OCI-LY3 (cell line): ENCODE measurements at regions not wholly inside any gene's neighbourhood (a gene's known extent, or its start where the extent isn't known, plus 50 kb on each side); places are given as distances from the start of the nearest gene placed in this dataset.

Source experiments
- H2AFZ ChIP-seq: fragments of 200-600, 300-600 bp; shearing (Covaris generic); 2 replicates; pipeline ENCODE4 v1.6.0; 2014; ENCODE audit warnings: antibody characterized with exemption, low read depth, low read length
- H3K27ac ChIP-seq: fragments of 200-600, 300-600 bp; sonication (generic); 2 replicates; pipeline ENCODE4 v1.5.1; 2014; ENCODE audit warnings: mild to moderate bottlenecking, low read length, moderate library complexity, mixed read lengths
- H3K27me3 ChIP-seq: fragments of 200-600, 300-600 bp; sonication (generic); 2 replicates; pipeline ENCODE4 v1.6.1; 2014; ENCODE audit warnings: low read depth, low read length, mixed read lengths
- H3K36me3 ChIP-seq: fragments of 200-600, 300-600 bp; sonication (generic); replicated peaks from 2 replicates; pipeline ENCODE3; 2014; ENCODE audit warnings: low read depth, low read length, mixed read lengths
- H3K4me1 ChIP-seq: fragments of 300-600, 200-600 bp; sonication (generic); 2 replicates; pipeline ENCODE4 v1.6.1; 2014; ENCODE audit warnings: low read length, mixed read lengths
- H3K4me2 ChIP-seq: fragments of 200-600, 300-600 bp; sonication (generic); 2 replicates; pipeline ENCODE4 v1.6.1; 2014; ENCODE audit warnings: low read length, mixed read lengths
- H3K4me3 ChIP-seq: fragments of 300-600, 200-600 bp; sonication (generic); 2 replicates; pipeline ENCODE4 v1.5.1; 2014; ENCODE audit warnings: antibody characterized with exemption, mild to moderate bottlenecking, low read length, moderate library complexity
- H3K79me2 ChIP-seq: fragments of 300-600, 200-600 bp; shearing (Covaris generic); 2 replicates; pipeline ENCODE4 v1.6.1; 2014; ENCODE audit warnings: mild to moderate bottlenecking, low read length, mixed read lengths
- H3K9ac ChIP-seq: fragments of 300-600, 200-600 bp; shearing (Covaris generic); 2 replicates; pipeline ENCODE4 v1.6.0; 2014; ENCODE audit warnings: mild to moderate bottlenecking, low read length, moderate library complexity
- H3K9me3 ChIP-seq: fragments of 200-600, 300-600 bp; shearing (Covaris generic); 2 replicates; pipeline ENCODE4 v1.6.1; 2014; ENCODE audit warnings: low read length, mixed read lengths; ENCODE audit not compliant: insufficient read depth
- H4K20me1 ChIP-seq: fragments of 200-600, 300-600 bp; sonication (generic); 2 replicates; pipeline ENCODE4 v1.6.1; 2016; ENCODE audit warnings: low read length, mixed read lengths; ENCODE audit not compliant: insufficient read depth
- CTCF ChIP-seq: fragments of 200-600, 300-600 bp; sonication (generic); IDR thresholded peaks from 2 replicates; pipeline ENCODE4 v1.5.1; 2014; ENCODE audit warnings: antibody characterized with exemption, low read length, low read depth
- EZH2phosphoT487 ChIP-seq: fragments of 200-600 bp; shearing (Covaris generic); IDR thresholded peaks from 2 replicates; pipeline ENCODE4 v1.6.1; 2018; ENCODE audit warnings: antibody characterized with exemption, mixed run types, low read depth

- H3K27me3 ChIP-seq = no peaks in the 10 kb centered on the region
- H3K9ac ChIP-seq = no peak overlapping the region
- H3K4me3 ChIP-seq = no peak overlapping the region
- H3K79me2 ChIP-seq = no peaks in the 10 kb centered on the region
- no peaks in the 10 kb centered on the region for H4K20me1 ChIP-seq
- no peaks in the 10 kb centered on the region for H3K9me3 ChIP-seq
- no peaks in the 10 kb centered on the region for H3K4me1 ChIP-seq
- no peaks in the 10 kb centered on the region for H3K36me3 ChIP-seq
- no peak overlapping the region for H2AFZ ChIP-seq
- H3K4me2 ChIP-seq = no peak overlapping the region
- no peak overlapping the region for H3K27ac ChIP-seq
- TF ChIP-seq CTCF = no peak
- TF ChIP-seq EZH2phosphoT487 = no peak
These were observed 480.4 kb upstream of the SGCG start for GRCh38 chr13:22700246-22700887.

- TF ChIP-seq CTCF (no peak), EZH2phosphoT487 (no peak)
- Histone ChIP-seq H3K36me3 (no peaks in the 10 kb centered on the region), H2AFZ (no peak overlapping the region), H3K4me3 (no peak overlapping the region), H3K27me3 (no peaks in the 10 kb centered on the region), H4K20me1 (no peaks in the 10 kb centered on the region), H3K9ac (no peak overlapping the region), H3K79me2 (no peaks in the 10 kb centered on the region), H3K9me3 (no peaks in the 10 kb centered on the region), H3K27ac (no peak overlapping the region), H3K4me2 (no peak overlapping the region), H3K4me1 (no peaks in the 10 kb centered on the region)
These were observed 477.1 kb upstream of the SGCG start for GRCh38 chr13:22703601-22704209.

GRCh38 chr13:22707946-22708345, 472.8 kb upstream of the SGCG start:
- no peak for TF ChIP-seq EZH2phosphoT487
- no peak for TF ChIP-seq CTCF
- H3K4me1 ChIP-seq = no peaks in the 10 kb centered on the region
- H4K20me1 ChIP-seq = no peaks in the 10 kb centered on the region
- no peaks in the 10 kb centered on the region for H3K9me3 ChIP-seq
- H3K4me3 ChIP-seq = no peak overlapping the region
- no peak overlapping the region for H3K4me2 ChIP-seq
- H3K79me2 ChIP-seq = no peaks in the 10 kb centered on the region
- H3K27me3 ChIP-seq = no peaks in the 10 kb centered on the region
- no peak overlapping the region for H3K27ac ChIP-seq
- H2AFZ ChIP-seq = no peak overlapping the region
- H3K36me3 ChIP-seq = no peaks in the 10 kb centered on the region
- H3K9ac ChIP-seq = no peak overlapping the region

- 0 out of 2 replicates have a peak, but pooled peaks cover 3% of the 10 kb centered on the region for H3K9me3 ChIP-seq
- H3K4me2 ChIP-seq = no peak overlapping the region
- H3K27ac ChIP-seq = no peak overlapping the region
- no peak overlapping the region for H2AFZ ChIP-seq
- H3K36me3 ChIP-seq = no peaks in the 10 kb centered on the region
- H4K20me1 ChIP-seq = no peaks in the 10 kb centered on the region
- TF ChIP-seq EZH2phosphoT487 (no peak), CTCF (no peak)
- no peak overlapping the region for H3K4me3 ChIP-seq
- H3K79me2 ChIP-seq = no peaks in the 10 kb centered on the region
- H3K9ac ChIP-seq = no peak overlapping the region
- no peaks in the 10 kb centered on the region for H3K4me1 ChIP-seq
- H3K27me3 ChIP-seq = no peaks in the 10 kb centered on the region
These were observed 463.7 kb upstream of the SGCG start for GRCh38 chr13:22717036-22717435.
